ENCODE measurements at regions not wholly inside any gene's neighbourhood (a gene's known extent, or its start where the extent isn't known, plus 50 kb on each side); places are given as distances from the start of the nearest gene placed in this dataset.

DNA sequence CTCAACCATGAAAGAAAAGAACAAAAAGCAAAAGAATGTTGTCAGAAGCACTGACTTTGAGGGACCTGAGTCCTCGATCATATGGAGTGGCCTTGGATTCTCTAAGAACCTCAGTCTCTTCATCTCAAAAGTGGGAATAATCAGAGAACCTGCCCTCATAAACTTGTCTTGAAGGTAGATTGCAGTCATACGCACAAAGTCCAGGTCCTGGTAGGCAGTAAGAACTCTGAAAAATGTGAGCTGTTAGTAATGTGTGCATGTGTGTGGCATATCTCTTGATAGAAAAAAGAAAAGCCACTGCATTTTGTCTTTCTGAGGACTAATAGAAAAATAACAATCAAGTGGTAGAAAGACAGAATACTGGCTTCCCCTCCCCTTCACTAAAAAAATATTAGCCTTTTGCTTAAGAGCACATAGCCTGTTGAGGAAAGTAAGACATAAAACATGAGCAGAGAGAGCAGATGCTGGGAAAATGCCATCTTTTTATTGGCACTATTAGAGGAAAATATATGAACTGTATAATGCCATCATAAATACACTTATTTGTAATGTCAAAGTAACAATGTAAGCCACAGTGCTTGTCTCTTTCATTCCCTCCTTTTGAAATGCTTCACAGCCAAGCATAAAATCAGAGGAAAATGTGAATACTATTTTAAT is 205.1 kb upstream of the TBX3 start:
- no peak overlapping the region for H3K27ac Mint-ChIP-seq
- Histone ChIP-seq H3K27me3 (no peaks in the 10 kb centered on the region), H3K4me2 (no peak overlapping the region), H3F3A (ENCODE audit: low read depth) (no peaks in the 10 kb centered on the region), H3K27ac (no peak overlapping the region), H3K79me2 (ENCODE audit: low read depth) (no peaks in the 10 kb centered on the region), H3K4me1 (no peaks in the 10 kb centered on the region), H3K4me3 (no peak overlapping the region), H3K9ac (no peak overlapping the region), H2AFZ (replicated peaks) (no peak overlapping the region), H3K9me3 (ENCODE audit: low read depth) (no peaks in the 10 kb centered on the region), H3K36me3 (no peaks in the 10 kb centered on the region), H4K20me1 (ENCODE audit: low read depth) (no peaks in the 10 kb centered on the region)
- H3K4me3 Mint-ChIP-seq: no peak overlapping the region
- peaks cover 2% of the 10 kb centered on the region for H3K27me3 Mint-ChIP-seq (ENCODE audit: insufficient read depth, low read depth)
- no peaks in the 10 kb centered on the region for H3K9me3 Mint-ChIP-seq
- no peaks in the 10 kb centered on the region for H3K4me1 Mint-ChIP-seq
- TF ChIP-seq EZH2phosphoT487 (IDR thresholded peaks at IDR 0.05) (no peak), EZH2 (IDR thresholded peaks at IDR 0.05) (no peak), CTCF (IDR thresholded peaks at IDR 0.05) (no peak)
- DNase-seq (ENCODE audit: low spot score): no peak
- H3K36me3 Mint-ChIP-seq: no peaks in the 10 kb centered on the region

GRCh38 chr12:114888448-114888847 is 204.5 kb upstream of the TBX3 start:
- DNase-seq (ENCODE audit: low spot score): no peak
- H3K27me3 ChIP-seq: no peaks in the 10 kb centered on the region
- H3K4me3 ChIP-seq: no peak overlapping the region
- H3K79me2 ChIP-seq (ENCODE audit: low read depth): no peaks in the 10 kb centered on the region
- no peak overlapping the region for H3K4me2 ChIP-seq
- Mint-ChIP-seq H3K27ac (no peak overlapping the region), H3K27me3 (ENCODE audit: insufficient read depth, low read depth) (peaks cover 2% of the 10 kb centered on the region), H3K4me3 (no peak overlapping the region), H3K9me3 (no peaks in the 10 kb centered on the region), H3K36me3 (no peaks in the 10 kb centered on the region), H3K4me1 (no peaks in the 10 kb centered on the region)
- H3K9me3 ChIP-seq (ENCODE audit: low read depth): no peaks in the 10 kb centered on the region
- TF ChIP-seq EZH2phosphoT487 (IDR thresholded peaks at IDR 0.05) (no peak), EZH2 (IDR thresholded peaks at IDR 0.05) (no peak), CTCF (IDR thresholded peaks at IDR 0.05) (no peak)
- H3K9ac ChIP-seq: no peak overlapping the region
- H3K36me3 ChIP-seq: no peaks in the 10 kb centered on the region
- H2AFZ ChIP-seq (replicated peaks): no peak overlapping the region
- H3K4me1 ChIP-seq: no peaks in the 10 kb centered on the region
- H4K20me1 ChIP-seq (ENCODE audit: low read depth): no peaks in the 10 kb centered on the region
- H3K27ac ChIP-seq: no peak overlapping the region
- H3F3A ChIP-seq (ENCODE audit: low read depth): no peaks in the 10 kb centered on the region

DNA sequence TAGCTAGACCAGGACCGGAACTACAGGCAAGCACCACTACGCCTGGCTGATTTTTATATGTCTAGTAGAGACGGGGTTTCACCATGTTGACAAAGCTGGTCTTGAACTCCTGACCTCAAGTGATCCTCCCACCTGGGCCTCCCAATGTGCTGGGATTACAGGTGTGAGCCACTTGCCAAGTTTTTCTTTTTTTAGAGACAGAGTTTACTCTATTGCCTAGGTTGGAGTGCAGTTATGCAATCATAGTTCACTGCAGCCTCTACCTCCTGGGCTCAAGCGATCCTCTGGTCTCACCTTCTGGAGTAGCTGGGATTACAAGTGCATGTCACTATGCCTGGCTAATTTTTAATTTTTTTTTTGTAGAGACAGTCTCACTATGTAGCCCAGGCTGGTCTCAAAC is 201.5 kb upstream of the TBX3 start:
- peaks cover 7% of the 10 kb centered on the region for H3K27me3 Mint-ChIP-seq (ENCODE audit: insufficient read depth, low read depth)
- Histone ChIP-seq H3K9ac (no peak overlapping the region), H3K79me2 (ENCODE audit: low read depth) (no peaks in the 10 kb centered on the region), H3K27ac (no peak overlapping the region), H3K27me3 (no peaks in the 10 kb centered on the region), H2AFZ (replicated peaks) (no peak overlapping the region), H3K9me3 (ENCODE audit: low read depth) (no peaks in the 10 kb centered on the region), H3K4me1 (no peaks in the 10 kb centered on the region), H3F3A (ENCODE audit: low read depth) (no peaks in the 10 kb centered on the region), H3K4me3 (no peak overlapping the region), H4K20me1 (ENCODE audit: low read depth) (no peaks in the 10 kb centered on the region), H3K4me2 (no peak overlapping the region), H3K36me3 (no peaks in the 10 kb centered on the region)
- H3K4me1 Mint-ChIP-seq: no peaks in the 10 kb centered on the region
- no peaks in the 10 kb centered on the region for H3K36me3 Mint-ChIP-seq
- H3K27ac Mint-ChIP-seq: no peak overlapping the region
- DNase-seq (ENCODE audit: low spot score): no peak
- H3K4me3 Mint-ChIP-seq: no peak overlapping the region
- TF ChIP-seq EZH2phosphoT487 (IDR thresholded peaks at IDR 0.05): no peak
- TF ChIP-seq CTCF (IDR thresholded peaks at IDR 0.05): no peak
- TF ChIP-seq EZH2 (IDR thresholded peaks at IDR 0.05): no peak
- H3K9me3 Mint-ChIP-seq: no peaks in the 10 kb centered on the region
